HCT116 (cell line): ENCODE measurements at regions not wholly inside any gene's neighbourhood (a gene's known extent, or its start where the extent isn't known, plus 50 kb on each side); places are given as distances from the start of the nearest gene placed in this dataset.

Source experiments
- ATAC-seq: fragments of 200-7000 bp; cut with Tn5 transposase; 2 replicates; pipeline ENCODE4 v1.9.1; 2020; ENCODE audit warnings: mild to moderate bottlenecking, moderate library complexity
- BruUV-seq: library from RNA; stranded (reverse); fragments of 400-500 nt; replicated peaks from 2 replicates; lab custom pipeline; 2021; lab: Mats Ljungman, UMichigan
- CTCF ChIA-PET: fragments of 300-600 bp; sonication (Branson Sonifier 250); formaldehyde crosslinking; loops from one replicate; lab custom pipeline; 2021; ENCODE audit warnings: antibody characterized with exemption; lab: Charles Lee
- POLR2A ChIA-PET: fragments of 300-600, 350-600 bp; sonication (Branson Sonifier 250); formaldehyde crosslinking; loops from one replicate; lab custom pipeline; 2021; ENCODE audit warnings: antibody characterized with exemption; lab: Charles Lee
- RAD21 ChIA-PET, 2 experiments: fragments of 300-600 bp; sonication (Branson Sonifier 250); formaldehyde crosslinking; loops; one replicate each; lab custom pipeline; 2023; ENCODE audit warnings: low total read pairs in 2 of 2; ENCODE audit not compliant: uncharacterized antibody in 2 of 2, unreplicated experiment in 2 of 2, low non-redundant PET in 1 of 2; lab: Charles Lee
- DNase-seq: peaks from one replicate; pipeline ENCODE4 v3.0.0-alpha.2; 2010; ENCODE audit warnings: low read depth, low spot score
- H2AFZ ChIP-seq: fragments of 200-600 bp; shearing (Covaris generic), sonication (generic); 2 replicates; pipeline ENCODE4 v1.6.1; 2017; ENCODE audit warnings: low read depth, mixed run types, mixed read lengths, antibody characterized with exemption, low read length; ENCODE audit not compliant: poor library complexity, severe bottlenecking
- H3K27ac ChIP-seq: 2 replicates; pipeline ENCODE4 v1.5.1; 2012; ENCODE audit warnings: low read depth, low read length
- H3K27me3 ChIP-seq: fragments of 200-600 bp; sonication (generic); 2 replicates; pipeline ENCODE4 v1.6.1; 2016; ENCODE audit warnings: mixed run types, low read length, mixed read lengths; ENCODE audit not compliant: insufficient read depth
- H3K36me3 ChIP-seq, 2 experiments: fragments of 200-500 bp in 1 of 2; fragments of 200-600 bp in 1 of 2; sonication (Bioruptor generic) in 1 of 2; sonication (generic) in 1 of 2; 2 replicates each; pipeline versions ENCODE4 v1.5.1 to v1.6.1; 2014 to 2016; ENCODE audit warnings: low read length in 2 of 2, inconsistent platforms in 1 of 2, mixed read lengths in 1 of 2, mixed run types in 1 of 2; ENCODE audit not compliant: insufficient read depth in 2 of 2, control insufficient read depth in 1 of 2
- H3K4me1 ChIP-seq, 2 experiments: fragments of 200-600 bp in 1 of 2; sonication (generic) in 1 of 2; 2 replicates each; pipeline versions ENCODE4 v1.5.1 to v1.6.1; 2012 to 2017; ENCODE audit warnings: low read length in 2 of 2, inconsistent platforms in 1 of 2, mild to moderate bottlenecking in 1 of 2, mixed read lengths in 1 of 2, mixed run types in 1 of 2, moderate library complexity in 1 of 2; ENCODE audit not compliant: insufficient read depth in 2 of 2, control insufficient read depth in 1 of 2
- H3K4me2 ChIP-seq: fragments of 200-600 bp; sonication (generic); 2 replicates; pipeline ENCODE4 v1.6.1; 2017; ENCODE audit warnings: mixed run types, low read length, mixed read lengths
- H3K4me3 ChIP-seq, 2 experiments: fragments of 200-600 bp in 1 of 2; sonication (generic) in 1 of 2; replicated peaks in 1 of 2; 2 replicates each; pipeline ENCODE4 v1.5.1; 2011 to 2016; ENCODE audit warnings: low read length in 2 of 2, control low read depth in 1 of 2, low read depth in 1 of 2, mild to moderate bottlenecking in 1 of 2, mixed read lengths in 1 of 2, mixed run types in 1 of 2
- H3K79me2 ChIP-seq: fragments of 200-600 bp; sonication (generic); 2 replicates; pipeline ENCODE4 v1.6.1; 2017; ENCODE audit warnings: mild to moderate bottlenecking, mixed run types, low read length, moderate library complexity, mixed read lengths; ENCODE audit not compliant: insufficient read depth
- H3K9ac ChIP-seq: fragments of 200-600 bp; sonication (generic); 2 replicates; pipeline ENCODE4 v1.6.1; 2016; ENCODE audit warnings: low read length, mixed read lengths
- H3K9me2 ChIP-seq: fragments of 200-600 bp; sonication (generic), shearing (Covaris generic); 2 replicates; pipeline ENCODE4 v1.6.1; 2017; ENCODE audit warnings: mixed run types, mild to moderate bottlenecking, moderate library complexity; ENCODE audit not compliant: insufficient read depth
- H3K9me3 ChIP-seq, 2 experiments: fragments of 200-500 bp in 1 of 2; fragments of 200-600 bp in 1 of 2; sonication (Bioruptor generic) in 1 of 2; sonication (generic) in 1 of 2; 2 replicates each; pipeline ENCODE4 v1.6.1; 2014 to 2017; ENCODE audit warnings: low read length in 2 of 2, mixed read lengths in 2 of 2, inconsistent platforms in 1 of 2, low read depth in 1 of 2, mild to moderate bottlenecking in 1 of 2, mixed run types in 1 of 2, moderate library complexity in 1 of 2; ENCODE audit not compliant: control insufficient read depth in 1 of 2, insufficient read depth in 1 of 2
- H4K20me1 ChIP-seq: fragments of 200-600 bp; sonication (generic), shearing (Covaris generic); 2 replicates; pipeline ENCODE4 v1.6.1; 2017; ENCODE audit warnings: mixed run types, mild to moderate bottlenecking, moderate library complexity; ENCODE audit not compliant: insufficient read depth
- ATF3 ChIP-seq: IDR thresholded peaks from 2 replicates; pipeline ENCODE4 v1.6.1; 2012
- CBX3 ChIP-seq: IDR thresholded peaks from 2 replicates; pipeline ENCODE4 v1.6.1; 2012; ENCODE audit warnings: low read depth
- CEBPB ChIP-seq: IDR thresholded peaks from 2 replicates; pipeline ENCODE4 v1.6.1; 2012; ENCODE audit warnings: low read depth
- EZH2 ChIP-seq: fragments of 200-600 bp; sonication (generic); IDR thresholded peaks from 2 replicates; pipeline ENCODE4 v1.6.1; 2017; ENCODE audit warnings: antibody characterized with exemption, mixed run types
- FOSL1 ChIP-seq: IDR thresholded peaks from 2 replicates; pipeline ENCODE4 v1.6.1; 2012; ENCODE audit warnings: low read depth
- JUND ChIP-seq: IDR thresholded peaks from 2 replicates; pipeline ENCODE4 v1.6.1; 2012
- POLR2A ChIP-seq: IDR thresholded peaks from 2 replicates; pipeline ENCODE4 v1.7.0; 2011; ENCODE audit warnings: borderline replicate concordance; ENCODE audit not compliant: insufficient read depth, insufficient read length; ENCODE audit errors: extremely low read depth
- POLR2AphosphoS5 ChIP-seq: IDR thresholded peaks from 2 replicates; pipeline ENCODE4 v1.6.1; 2011; ENCODE audit warnings: mild to moderate bottlenecking, low read depth, low read length, moderate library complexity
- SIN3A ChIP-seq: IDR thresholded peaks from 2 replicates; pipeline ENCODE4 v1.6.1; 2012; ENCODE audit warnings: low read depth
- SP1 ChIP-seq: IDR thresholded peaks from 2 replicates; pipeline ENCODE4 v1.6.1; 2012; ENCODE audit warnings: low read depth
- TCF7L2 ChIP-seq: IDR thresholded peaks from 2 replicates; pipeline ENCODE4 v1.7.0; 2011; ENCODE audit warnings: borderline replicate concordance, inconsistent platforms; ENCODE audit not compliant: insufficient read depth, insufficient read length; ENCODE audit errors: extremely low read depth
- YY1 ChIP-seq: IDR thresholded peaks from 2 replicates; pipeline ENCODE4 v1.6.1; 2011; ENCODE audit warnings: low read length, low read depth, moderate library complexity, mild to moderate bottlenecking; ENCODE audit not compliant: insufficient replicate concordance; ENCODE audit errors: extremely low read depth
- ZBTB33 ChIP-seq: IDR thresholded peaks from 2 replicates; pipeline ENCODE4 v1.6.1; 2011; ENCODE audit warnings: mild to moderate bottlenecking, low read length, moderate library complexity; ENCODE audit not compliant: insufficient replicate concordance; ENCODE audit errors: extremely low read depth
- ZFX ChIP-seq: fragments of 450-650 bp; IDR thresholded peaks from 2 replicates; pipeline ENCODE4 v1.6.1; 2017
- ZNF274 ChIP-seq: fragments of 200-500 bp; sonication (Bioruptor generic); IDR thresholded peaks from 2 replicates; pipeline ENCODE4 v1.6.1; 2014; ENCODE audit warnings: mild to moderate bottlenecking, low read depth, low read length, inconsistent platforms
- intact Hi-C: fragments of 100-400 bp; cut with micrococcal nuclease; formaldehyde crosslinking; loops from 2 replicates; pipeline ENCODE4 v1.10.0; 2022
- TF ChIP-seq, protein P1 (sequence below): IDR thresholded peaks from 2 replicates; pipeline ENCODE4 v1.6.1; 2012
- TF ChIP-seq, protein P2 (sequence below): IDR thresholded peaks from 2 replicates; pipeline ENCODE4 v1.6.1; 2012; ENCODE audit warnings: low read depth

DNA sequence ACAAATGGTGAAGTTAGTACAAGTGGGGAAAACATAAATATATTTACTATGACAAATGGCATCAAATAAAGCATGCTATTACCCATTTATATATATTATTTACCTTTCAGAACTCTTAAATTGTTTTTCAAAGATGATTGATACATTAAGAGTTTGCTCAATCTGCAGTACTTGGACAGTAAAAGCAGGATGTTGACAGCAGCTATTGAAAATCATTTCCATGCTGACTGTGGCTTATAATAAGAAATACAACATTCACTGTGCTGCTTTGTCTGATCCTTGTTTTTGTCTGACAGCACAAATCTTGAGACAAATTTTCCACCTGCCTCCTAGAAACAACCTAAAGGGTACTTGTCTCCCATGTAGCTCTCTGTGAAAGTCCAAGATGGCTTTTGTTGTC is 134.1 kb upstream of the FAT1 start:
- H3K9me3 ChIP-seq: no peaks in the 10 kb centered on the region
- no peaks in the 10 kb centered on the region for H3K36me3 ChIP-seq
- H3K9ac ChIP-seq: no peak overlapping the region
- H3K4me3 ChIP-seq: no peak overlapping the region
- intact Hi-C loops: no loop called here
- RAD21 ChIA-PET: no interaction called here
- no peaks in the 10 kb centered on the region for H3K27me3 ChIP-seq
- no peak overlapping the region for H3K27ac ChIP-seq
- H3K9me2 ChIP-seq: no peaks in the 10 kb centered on the region
- no peak overlapping the region for H3K4me2 ChIP-seq
- H3K4me1 ChIP-seq: peaks cover 12 to 33% of the 10 kb centered on the region in 2 experiments; a peak in 3 of 4 replicates
- H3K79me2 ChIP-seq: no peaks in the 10 kb centered on the region
- POLR2A ChIA-PET: interaction anchor here (1.2 kb wide), 1 partner anchor 12 kb away, joined by 3 read pairs; no protein-coding TSS in a partner anchor
- H2AFZ ChIP-seq: no peak overlapping the region
- ATAC-seq (no peak), DNase-seq (no peak)
- no peaks in the 10 kb centered on the region for H4K20me1 ChIP-seq
- TF ChIP-seq CEBPB (no peak), POLR2A (no peak), FOSL1 (no peak), SP1 (no peak), POLR2AphosphoS5 (no peak), ZNF274 (no peak), SIN3A (no peak), TCF7L2 (no peak), ZBTB33 (no peak)
- CTCF ChIA-PET: no interaction called here
- no TSS peak for BruUV-seq

- intact Hi-C loops: no loop called here
- Histone ChIP-seq H3K4me1 (peaks cover 12 to 30% of the 10 kb centered on the region in 2 experiments; a peak in 3 of 4 replicates), H3K9me2 (no peaks in the 10 kb centered on the region), H3K4me3 (no peak overlapping the region), H3K79me2 (no peaks in the 10 kb centered on the region), H3K27ac (no peak overlapping the region), H2AFZ (no peak overlapping the region), H4K20me1 (no peaks in the 10 kb centered on the region), H3K9me3 (no peaks in the 10 kb centered on the region), H3K9ac (no peak overlapping the region), H3K27me3 (no peaks in the 10 kb centered on the region), H3K4me2 (no peak overlapping the region), H3K36me3 (no peaks in the 10 kb centered on the region)
- POLR2A ChIA-PET: no interaction called here
- ATAC-seq: no peak
- CTCF ChIA-PET: no interaction called here
- BruUV-seq: no TSS peak
- RAD21 ChIA-PET: no interaction called here
- no peak for DNase-seq
- TF ChIP-seq YY1: no peak
- TF ChIP-seq, protein P1, sequence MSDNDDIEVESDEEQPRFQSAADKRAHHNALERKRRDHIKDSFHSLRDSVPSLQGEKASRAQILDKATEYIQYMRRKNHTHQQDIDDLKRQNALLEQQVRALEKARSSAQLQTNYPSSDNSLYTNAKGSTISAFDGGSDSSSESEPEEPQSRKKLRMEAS: no peak
- TF ChIP-seq TCF7L2: no peak
- TF ChIP-seq SIN3A: no peak
- TF ChIP-seq CBX3: no peak
- no peak for TF ChIP-seq ATF3
- TF ChIP-seq, protein P2, sequence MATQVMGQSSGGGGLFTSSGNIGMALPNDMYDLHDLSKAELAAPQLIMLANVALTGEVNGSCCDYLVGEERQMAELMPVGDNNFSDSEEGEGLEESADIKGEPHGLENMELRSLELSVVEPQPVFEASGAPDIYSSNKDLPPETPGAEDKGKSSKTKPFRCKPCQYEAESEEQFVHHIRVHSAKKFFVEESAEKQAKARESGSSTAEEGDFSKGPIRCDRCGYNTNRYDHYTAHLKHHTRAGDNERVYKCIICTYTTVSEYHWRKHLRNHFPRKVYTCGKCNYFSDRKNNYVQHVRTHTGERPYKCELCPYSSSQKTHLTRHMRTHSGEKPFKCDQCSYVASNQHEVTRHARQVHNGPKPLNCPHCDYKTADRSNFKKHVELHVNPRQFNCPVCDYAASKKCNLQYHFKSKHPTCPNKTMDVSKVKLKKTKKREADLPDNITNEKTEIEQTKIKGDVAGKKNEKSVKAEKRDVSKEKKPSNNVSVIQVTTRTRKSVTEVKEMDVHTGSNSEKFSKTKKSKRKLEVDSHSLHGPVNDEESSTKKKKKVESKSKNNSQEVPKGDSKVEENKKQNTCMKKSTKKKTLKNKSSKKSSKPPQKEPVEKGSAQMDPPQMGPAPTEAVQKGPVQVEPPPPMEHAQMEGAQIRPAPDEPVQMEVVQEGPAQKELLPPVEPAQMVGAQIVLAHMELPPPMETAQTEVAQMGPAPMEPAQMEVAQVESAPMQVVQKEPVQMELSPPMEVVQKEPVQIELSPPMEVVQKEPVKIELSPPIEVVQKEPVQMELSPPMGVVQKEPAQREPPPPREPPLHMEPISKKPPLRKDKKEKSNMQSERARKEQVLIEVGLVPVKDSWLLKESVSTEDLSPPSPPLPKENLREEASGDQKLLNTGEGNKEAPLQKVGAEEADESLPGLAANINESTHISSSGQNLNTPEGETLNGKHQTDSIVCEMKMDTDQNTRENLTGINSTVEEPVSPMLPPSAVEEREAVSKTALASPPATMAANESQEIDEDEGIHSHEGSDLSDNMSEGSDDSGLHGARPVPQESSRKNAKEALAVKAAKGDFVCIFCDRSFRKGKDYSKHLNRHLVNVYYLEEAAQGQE: no peak
- TF ChIP-seq POLR2AphosphoS5: no peak
- no peak for TF ChIP-seq ZFX
- TF ChIP-seq EZH2: no peak
- no peak for TF ChIP-seq POLR2A
- no peak for TF ChIP-seq JUND
Observed at GRCh38 chr4:186858355-186858754, 134.7 kb upstream of the FAT1 start.
